AG04450 (cell line): ENCODE measurements at regions not wholly inside any gene's neighbourhood (a gene's known extent, or its start where the extent isn't known, plus 50 kb on each side); places are given as distances from the start of the nearest gene placed in this dataset.

Experiments
- CTCF ChIA-PET: fragments of 300-600, 350-600 bp; formaldehyde crosslinking; extraction: SDS; loops from one replicate; lab custom pipeline; 2022; ENCODE audit warnings: antibody characterized with exemption, inconsistent platforms; lab: Charles Lee
- POLR2A ChIA-PET: fragments of 350-600 bp; formaldehyde crosslinking; extraction: SDS; loops from one replicate; lab custom pipeline; 2021; ENCODE audit warnings: antibody characterized with exemption, inconsistent platforms; lab: Yijun Ruan, JAX
- DNase-seq: peaks from one replicate; pipeline ENCODE4 v3.0.0-alpha.2; 2011; ENCODE audit warnings: low read depth, low spot score
- H3K27ac ChIP-seq: one replicate; pipeline ENCODE4 v1.5.1; 2012; ENCODE audit warnings: low read depth, low read length, control low read depth
- H3K27me3 ChIP-seq: one replicate; pipeline ENCODE4 v1.6.0; 2012; ENCODE audit warnings: low read length; ENCODE audit not compliant: control insufficient read depth, insufficient read depth
- H3K4me3 ChIP-seq: 2 replicates; pipeline ENCODE4 v1.5.1; 2011; ENCODE audit warnings: mild to moderate bottlenecking, low read depth, low read length, control low read depth
- H3K9me3 ChIP-seq: 2 replicates; pipeline ENCODE4 v1.5.1; 2012; ENCODE audit warnings: low read length; ENCODE audit not compliant: control insufficient read depth, insufficient read depth
- CTCF ChIP-seq: IDR thresholded peaks from 2 replicates; pipeline ENCODE4 v1.5.1; 2011; ENCODE audit warnings: low read depth, low read length, control low read depth, inconsistent platforms

- Histone ChIP-seq H3K27me3 (peaks cover 3% of the 10 kb centered on the region), H3K27ac (no peak overlapping the region), H3K4me3 (no peak overlapping the region), H3K9me3 (no peaks in the 10 kb centered on the region)
- ChIA-PET CTCF (interaction anchor here (0.6 kb wide), 1 partner anchor 156 kb away, joined by 3 read pairs; no protein-coding TSS in a partner anchor), POLR2A (no interaction called here)
- no peak for TF ChIP-seq CTCF
- DNase-seq = no peak
Observed at GRCh38 chr10:60677531-60678129, 100.6 kb upstream of the CDK1 start.

GRCh38 chr10:60675236-60675635, 103.0 kb upstream of the CDK1 start:
- Histone ChIP-seq H3K4me3 (no peak overlapping the region), H3K27ac (no peak overlapping the region), H3K9me3 (no peaks in the 10 kb centered on the region), H3K27me3 (peaks cover 7% of the 10 kb centered on the region)
- CTCF ChIA-PET = no interaction called here
- POLR2A ChIA-PET = no interaction called here
- TF ChIP-seq CTCF = no peak
- no peak for DNase-seq

GRCh38 chr10:60669501-60669900, 108.8 kb upstream of the CDK1 start:
- Histone ChIP-seq H3K4me3 (no peak overlapping the region), H3K27me3 (peaks cover 4% of the 10 kb centered on the region), H3K9me3 (no peaks in the 10 kb centered on the region), H3K27ac (no peak overlapping the region)
- ChIA-PET CTCF (no interaction called here), POLR2A (no interaction called here)
- no peak for TF ChIP-seq CTCF
- DNase-seq = no peak

GRCh38 chr10:60666221-60666620, 112.1 kb upstream of the CDK1 start:
- no peaks in the 10 kb centered on the region for H3K27me3 ChIP-seq
- DNase-seq = no peak
- no peak overlapping the region for H3K4me3 ChIP-seq
- H3K9me3 ChIP-seq = no peaks in the 10 kb centered on the region
- POLR2A ChIA-PET = no interaction called here
- CTCF ChIA-PET = no interaction called here
- H3K27ac ChIP-seq = no peak overlapping the region
- TF ChIP-seq CTCF = no peak

GRCh38 chr10:60664859-60665258, 113.4 kb upstream of the CDK1 start:
- Histone ChIP-seq H3K27ac (no peak overlapping the region), H3K9me3 (no peaks in the 10 kb centered on the region), H3K27me3 (no peaks in the 10 kb centered on the region), H3K4me3 (no peak overlapping the region)
- TF ChIP-seq CTCF = no peak
- ChIA-PET CTCF (no interaction called here), POLR2A (no interaction called here)
- DNase-seq = no peak
